ENCODE measurements at regions not wholly inside any gene's neighbourhood (a gene's known extent, or its start where the extent isn't known, plus 50 kb on each side); places are given as distances from the start of the nearest gene placed in this dataset.
"Not testable (repeated sequence)": the region's sequence is repeated elsewhere in the genome, so short reads cannot be mapped to it uniquely, and the experiment has no call there.

DNA sequence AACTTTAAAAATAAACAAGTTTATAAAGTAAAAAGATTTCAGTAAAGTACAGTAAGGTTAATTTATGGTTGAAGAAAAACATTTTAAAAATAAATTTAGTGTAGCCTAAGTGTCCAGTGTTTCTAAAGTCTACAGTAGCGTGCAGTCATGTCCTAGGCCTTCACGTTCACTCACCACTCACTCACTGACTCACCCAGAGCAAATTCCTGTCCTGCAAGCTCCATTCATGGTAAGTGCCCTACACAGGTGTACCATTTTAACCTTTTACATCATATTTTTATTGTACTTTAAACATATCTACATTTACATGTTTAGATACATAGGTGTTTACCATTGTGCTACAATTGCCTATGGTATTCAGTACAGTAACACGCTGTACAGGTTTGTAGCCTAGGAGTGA is 81.4 kb downstream of the PRL start:
- DNase-seq; ATAC-seq; H3K27ac Mint-ChIP-seq; H3K36me3 Mint-ChIP-seq; CTCF ChIA-PET; H3K9me3 Mint-ChIP-seq (ENCODE audit: low read depth); H3K4me3 Mint-ChIP-seq; H3K27me3 Mint-ChIP-seq; H3K4me1 Mint-ChIP-seq: not testable (repeated sequence)

DNA sequence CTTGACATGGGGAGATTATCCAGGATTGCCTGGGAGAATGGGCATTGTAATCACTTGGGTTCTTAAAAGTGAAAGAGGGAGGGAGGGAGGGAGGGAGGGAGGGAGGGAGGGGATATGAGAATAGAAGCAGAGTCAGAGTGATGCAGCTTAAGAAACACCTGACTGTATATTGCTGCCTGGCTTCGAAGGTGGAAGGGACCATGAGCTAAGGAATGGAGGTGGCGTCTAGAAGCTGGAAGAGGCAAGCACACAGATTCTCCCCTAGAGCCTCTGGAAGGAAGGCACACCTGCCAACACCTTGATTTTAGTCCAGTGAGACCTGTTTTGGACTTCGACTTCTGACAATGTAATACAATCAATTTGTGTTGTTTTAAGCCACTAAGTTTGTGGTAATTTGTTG is 78.4 kb downstream of the PRL start:
- CTCF ChIA-PET, result no interaction called here
- DNase-seq, result no peak
- no peak overlapping the region for H3K4me3 Mint-ChIP-seq
- peaks cover 5% of the 10 kb centered on the region for H3K9me3 Mint-ChIP-seq (ENCODE audit: low read depth)
- no peaks in the 10 kb centered on the region for H3K27me3 Mint-ChIP-seq
- ATAC-seq, result no peak
- no peak overlapping the region for H3K27ac Mint-ChIP-seq
- no peaks in the 10 kb centered on the region for H3K4me1 Mint-ChIP-seq
- no peaks in the 10 kb centered on the region for H3K36me3 Mint-ChIP-seq

DNA sequence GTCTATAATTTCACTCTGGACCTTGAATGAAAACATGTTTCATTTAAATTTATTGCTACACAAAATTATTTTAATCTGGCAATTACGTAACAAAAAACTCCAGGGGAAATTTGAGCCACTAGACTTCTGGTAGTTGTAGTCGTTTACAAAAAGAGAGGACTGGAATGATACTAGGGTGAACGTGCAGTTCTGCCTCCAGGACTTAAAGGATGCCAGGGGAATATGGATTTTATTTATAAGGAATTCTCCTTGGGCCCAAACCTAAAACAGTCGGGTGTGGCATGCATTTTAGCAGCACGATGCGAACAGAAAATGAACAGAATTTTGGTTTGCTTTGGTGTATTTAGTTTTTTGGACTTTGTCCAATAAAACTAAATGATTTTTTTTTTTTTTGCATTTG is 76.9 kb downstream of the PRL start:
- no peak overlapping the region for H3K4me3 Mint-ChIP-seq
- ATAC-seq (no peak), DNase-seq (no peak)
- CTCF ChIA-PET, result no interaction called here
- H3K27me3 Mint-ChIP-seq, result no peaks in the 10 kb centered on the region
- H3K4me1 Mint-ChIP-seq, result no peaks in the 10 kb centered on the region
- H3K9me3 Mint-ChIP-seq (ENCODE audit: low read depth), result peaks cover 5% of the 10 kb centered on the region
- no peak overlapping the region for H3K27ac Mint-ChIP-seq
- H3K36me3 Mint-ChIP-seq, result no peaks in the 10 kb centered on the region

DNA sequence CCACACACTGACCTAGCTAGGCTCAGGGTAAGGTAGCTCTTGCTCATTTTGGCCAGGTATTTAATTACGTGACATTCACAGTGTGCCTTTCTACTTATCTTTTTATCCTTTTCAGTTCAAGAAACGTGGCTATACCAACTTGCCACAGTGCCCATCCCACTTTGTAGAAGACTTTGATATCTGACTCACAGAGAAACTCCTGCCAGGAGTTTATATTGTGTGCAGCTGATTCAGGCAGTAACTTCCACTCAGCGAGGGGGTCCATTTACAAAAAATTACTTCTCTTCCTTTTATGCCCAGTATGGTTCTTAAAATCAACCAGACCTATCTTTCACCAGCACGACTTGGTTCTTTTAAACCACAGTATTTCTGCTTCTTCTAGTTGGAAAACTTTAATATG is 75.6 kb downstream of the PRL start:
- CTCF ChIA-PET, result no interaction called here
- H3K27me3 Mint-ChIP-seq, result no peaks in the 10 kb centered on the region
- DNase-seq (no peak), ATAC-seq (no peak)
- H3K4me1 Mint-ChIP-seq, result no peaks in the 10 kb centered on the region
- no peak overlapping the region for H3K4me3 Mint-ChIP-seq
- H3K36me3 Mint-ChIP-seq, result no peaks in the 10 kb centered on the region
- no peak overlapping the region for H3K27ac Mint-ChIP-seq
- H3K9me3 Mint-ChIP-seq (ENCODE audit: low read depth), result peaks cover 5% of the 10 kb centered on the region

DNA sequence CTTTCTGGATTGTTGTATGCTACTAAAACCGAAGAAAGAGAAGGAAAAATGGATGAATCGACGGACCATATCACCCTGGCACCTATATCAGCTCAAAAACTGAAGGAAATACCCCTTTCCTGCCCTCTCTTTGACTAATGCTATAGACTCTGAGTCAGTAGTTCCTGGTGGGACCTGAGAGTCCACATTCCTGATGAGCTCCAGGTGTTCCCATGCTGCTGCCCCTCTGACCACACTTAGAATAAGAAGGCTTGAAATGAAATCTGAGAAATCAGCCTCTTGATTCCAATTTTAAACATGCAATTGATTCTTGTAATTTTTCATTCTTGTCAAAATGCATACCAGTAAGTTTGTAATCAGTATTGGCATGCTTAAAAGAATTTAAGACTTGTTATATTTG is 75.2 kb downstream of the PRL start:
- no peaks in the 10 kb centered on the region for H3K4me1 Mint-ChIP-seq
- CTCF ChIA-PET, result no interaction called here
- ATAC-seq, result no peak

DNA sequence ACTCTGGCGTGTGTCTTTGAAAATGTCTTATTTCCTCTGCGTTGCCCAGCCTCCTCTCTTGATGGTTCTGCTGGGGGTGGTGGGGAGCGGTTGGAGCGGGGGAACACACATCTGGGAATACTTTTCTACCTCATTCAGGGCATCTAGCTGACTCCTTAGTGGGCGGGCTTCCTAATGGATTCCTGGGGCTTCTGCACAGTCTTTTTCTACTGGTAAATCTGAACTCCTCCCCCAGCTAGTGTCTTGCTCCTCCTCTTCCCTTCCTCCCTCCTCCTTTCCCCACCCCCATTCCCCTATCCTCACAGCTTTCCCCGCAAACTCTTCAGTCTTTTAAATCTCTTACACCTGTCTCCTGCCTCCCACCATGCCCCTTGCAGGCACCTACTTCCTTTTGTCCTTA is 74.4 kb downstream of the PRL start:
- Mint-ChIP-seq H3K9me3 (ENCODE audit: low read depth) (peaks cover 9% of the 10 kb centered on the region), H3K27ac (no peak overlapping the region), H3K4me3 (no peak overlapping the region), H3K27me3 (no peaks in the 10 kb centered on the region), H3K4me1 (no peaks in the 10 kb centered on the region), H3K36me3 (no peaks in the 10 kb centered on the region)
- ATAC-seq (no peak), DNase-seq (no peak)
- CTCF ChIA-PET, result no interaction called here

More for the DNA sequence above, 75.2 kb downstream of the PRL start:
- no peaks in the 10 kb centered on the region for H3K27me3 Mint-ChIP-seq
- no peak for DNase-seq
- H3K36me3 Mint-ChIP-seq, result no peaks in the 10 kb centered on the region
- peaks cover 6% of the 10 kb centered on the region for H3K9me3 Mint-ChIP-seq (ENCODE audit: low read depth)
- no peak overlapping the region for H3K27ac Mint-ChIP-seq
- H3K4me3 Mint-ChIP-seq, result no peak overlapping the region

DNA sequence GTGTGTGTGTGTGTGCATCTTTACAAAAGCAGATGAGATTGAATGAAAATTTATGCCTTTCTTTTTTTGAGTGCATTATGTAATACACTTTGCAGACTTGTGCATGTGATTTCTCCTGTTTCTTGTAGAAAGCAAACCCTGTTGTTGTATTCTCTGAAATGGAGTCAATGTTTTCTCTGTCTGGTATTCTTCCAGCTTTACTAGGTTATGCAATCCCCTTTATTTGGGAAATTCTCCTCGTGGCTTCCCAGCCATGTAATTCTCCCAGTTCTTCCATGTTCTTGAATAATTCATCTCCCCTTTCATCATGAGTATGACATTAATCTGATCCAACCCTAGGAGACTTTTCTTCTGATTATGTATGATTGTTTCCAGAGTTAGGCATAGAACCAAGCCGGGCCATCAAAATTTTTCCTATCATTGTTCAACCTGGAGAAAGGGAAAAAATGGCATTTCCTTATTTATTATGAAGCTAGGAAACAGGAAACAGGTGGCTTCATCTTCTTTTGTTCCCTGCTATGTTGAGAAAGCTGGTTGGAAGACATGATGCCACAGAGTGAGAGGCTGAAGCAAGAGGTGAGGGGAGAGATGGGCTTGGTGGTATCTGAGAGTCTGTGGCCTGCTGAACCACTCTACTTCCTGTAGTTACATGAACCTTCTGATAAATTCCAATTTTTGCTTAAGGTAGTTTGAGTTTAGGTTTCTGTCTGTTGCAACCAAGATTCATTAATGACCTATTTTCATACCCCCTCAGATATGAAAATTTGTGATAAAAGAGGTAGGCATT is 68.8 kb downstream of the PRL start:
- Mint-ChIP-seq H3K4me1 (no peaks in the 10 kb centered on the region), H3K36me3 (no peaks in the 10 kb centered on the region), H3K9me3 (ENCODE audit: low read depth) (peaks cover 6% of the 10 kb centered on the region), H3K27me3 (no peaks in the 10 kb centered on the region), H3K27ac (no peak overlapping the region), H3K4me3 (no peak overlapping the region)
- DNase-seq (no peak), ATAC-seq (no peak)
- CTCF ChIA-PET, result no interaction called here

DNA sequence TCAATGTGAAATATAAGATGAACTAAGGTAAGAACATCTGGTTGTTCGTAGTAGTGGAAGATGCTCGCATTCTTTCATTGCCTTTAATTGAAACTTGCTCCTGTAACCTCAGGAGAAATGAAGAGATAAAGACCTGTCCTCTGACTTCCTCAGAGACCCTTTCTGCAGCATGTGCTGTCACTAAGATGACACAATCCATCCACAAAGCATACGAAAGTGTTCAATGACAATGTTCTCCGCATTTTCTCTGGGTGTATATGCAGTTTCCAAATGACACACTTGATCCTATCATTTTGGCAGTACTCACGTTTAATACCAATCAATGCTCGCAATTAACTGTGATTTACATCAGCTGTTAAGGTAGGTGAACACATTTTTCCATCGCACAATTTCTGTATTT is 65.8 kb downstream of the PRL start:
- Mint-ChIP-seq H3K27me3 (no peaks in the 10 kb centered on the region), H3K27ac (no peak overlapping the region), H3K4me3 (no peak overlapping the region), H3K36me3 (no peaks in the 10 kb centered on the region), H3K9me3 (ENCODE audit: low read depth) (peaks cover 10% of the 10 kb centered on the region), H3K4me1 (no peaks in the 10 kb centered on the region)
- no peak for ATAC-seq
- no peak for DNase-seq
- CTCF ChIA-PET, result no interaction called here

DNA sequence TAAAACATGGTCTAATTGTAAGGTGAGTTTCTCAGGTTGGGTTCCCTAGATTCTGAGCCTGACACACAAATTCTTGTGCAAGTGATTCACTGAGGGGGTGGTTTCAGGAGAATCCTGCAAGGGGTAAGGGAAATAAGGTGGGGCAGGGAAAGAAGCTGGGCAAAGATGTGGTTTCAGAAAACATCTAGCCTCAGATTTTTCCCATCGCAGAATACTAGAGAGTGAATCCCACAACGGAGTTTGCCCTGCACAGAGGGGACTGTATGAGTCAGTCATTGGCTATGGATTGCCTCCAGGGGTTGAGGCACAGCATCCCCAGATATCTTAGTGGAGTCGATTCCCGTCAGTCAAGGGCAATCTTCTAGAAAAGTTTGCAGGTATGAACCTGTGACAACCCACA is 65.2 kb downstream of the PRL start:
- DNase-seq (no peak), ATAC-seq (no peak)
- CTCF ChIA-PET, result no interaction called here
- Mint-ChIP-seq H3K27ac (no peak overlapping the region), H3K36me3 (no peaks in the 10 kb centered on the region), H3K9me3 (ENCODE audit: low read depth) (peaks cover 12% of the 10 kb centered on the region), H3K4me3 (no peak overlapping the region), H3K27me3 (no peaks in the 10 kb centered on the region), H3K4me1 (no peaks in the 10 kb centered on the region)

DNA sequence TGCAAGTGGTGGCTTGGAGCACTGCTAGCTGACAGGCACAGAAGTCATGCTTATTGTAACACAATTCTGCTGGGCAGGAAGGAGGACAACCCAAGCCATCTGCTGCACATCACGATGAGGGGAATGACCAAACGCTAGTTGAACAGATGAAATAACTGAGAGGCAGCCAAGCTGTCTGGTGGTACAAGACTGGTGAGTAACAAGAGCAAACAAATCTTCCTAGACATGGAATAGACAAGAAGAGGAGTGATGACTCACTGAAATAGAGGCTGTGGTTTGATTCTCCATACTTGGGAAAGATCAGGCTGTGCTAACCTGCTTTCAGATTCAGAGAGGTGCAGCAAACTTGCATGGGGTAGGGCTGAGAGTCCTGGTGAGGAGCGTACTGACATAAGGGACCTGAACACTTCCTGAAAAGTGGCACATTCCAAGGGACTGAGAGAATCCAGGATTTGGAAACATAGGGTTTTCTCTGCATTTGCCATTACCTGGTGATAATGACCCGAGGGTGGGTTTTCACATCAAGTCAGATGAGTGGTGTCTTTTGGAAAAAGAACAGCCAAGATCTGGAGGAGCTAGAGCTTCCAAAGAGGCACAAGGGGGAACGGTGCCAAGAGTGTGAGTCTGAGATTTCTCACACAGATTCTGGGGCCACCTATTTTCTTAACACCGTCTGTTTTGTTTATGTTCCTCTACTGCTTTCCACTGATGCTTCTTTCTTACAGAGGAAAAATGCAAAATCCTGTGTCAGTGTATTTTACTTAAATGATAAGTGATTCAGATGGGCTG is 60.0 kb downstream of the PRL start:
- CTCF ChIA-PET, result no interaction called here
- no peak overlapping the region for H3K27ac Mint-ChIP-seq

More for the DNA sequence above, 60.0 kb downstream of the PRL start:
- no peaks in the 10 kb centered on the region for H3K27me3 Mint-ChIP-seq
- H3K9me3 Mint-ChIP-seq (ENCODE audit: low read depth), result peaks cover 12% of the 10 kb centered on the region
- no peak overlapping the region for H3K4me3 Mint-ChIP-seq
- ATAC-seq (no peak), DNase-seq (no peak)
- H3K36me3 Mint-ChIP-seq, result no peaks in the 10 kb centered on the region
- no peaks in the 10 kb centered on the region for H3K4me1 Mint-ChIP-seq

Data from activated CD8-positive, alpha-beta memory T cell treated with anti-CD3 and anti-CD28 coated beads, Interleukin-2, amount 10 ng/mL, durations not matched to agents 7 days and 5 days (primary cell).